Liver (tissue), 7 donors: ENCODE measurements at regions not wholly inside any gene's neighbourhood (a gene's known extent, or its start where the extent isn't known, plus 50 kb on each side); places are given as distances from the start of the nearest gene placed in this dataset.

Experiments used
- DNase-seq: peaks from one replicate; pipeline ENCODE4 v3.0.0-alpha.2; 2017; ENCODE audit warnings: low spot score
- H3K27ac ChIP-seq, 2 donors: one replicate each; pipeline ENCODE4 v1.7.0; 2013; ENCODE audit warnings: inconsistent platforms in 2 of 2, low read length in 2 of 2, control low read depth in 1 of 2, low read depth in 1 of 2, mild to moderate bottlenecking in 1 of 2
- H3K27me3 ChIP-seq, 4 donors: one replicate each; pipeline versions ENCODE4 v1.6.1 to v1.7.0; 2013; ENCODE audit warnings: low read length in 3 of 4, inconsistent platforms in 1 of 4, mild to moderate bottlenecking in 1 of 4, moderate library complexity in 1 of 4; ENCODE audit not compliant: control insufficient read depth in 4 of 4, insufficient read depth in 4 of 4
- H3K36me3 ChIP-seq, 4 donors: one replicate each; pipeline versions ENCODE4 v1.6.1 to v1.7.0; 2013; ENCODE audit warnings: low read length in 3 of 4, mild to moderate bottlenecking in 3 of 4, low read depth in 1 of 4, moderate library complexity in 1 of 4; ENCODE audit not compliant: control insufficient read depth in 4 of 4, insufficient read depth in 3 of 4
- H3K4me1 ChIP-seq, 4 donors: one replicate each; pipeline versions ENCODE4 v1.6.1 to v1.7.0; 2013; ENCODE audit warnings: low read length in 3 of 4, mild to moderate bottlenecking in 3 of 4, moderate library complexity in 1 of 4; ENCODE audit not compliant: control insufficient read depth in 4 of 4, insufficient read depth in 4 of 4
- H3K4me3 ChIP-seq, 3 donors: one replicate each; pipeline versions ENCODE4 v1.6.1 to v1.7.0; 2013; ENCODE audit warnings: low read length in 3 of 3, control low read depth in 1 of 3, low read depth in 1 of 3, mild to moderate bottlenecking in 1 of 3
- H3K9ac ChIP-seq, 2 donors: one replicate each; pipeline ENCODE4 v1.7.0; 2013; ENCODE audit warnings: low read length in 2 of 2, mild to moderate bottlenecking in 2 of 2, moderate library complexity in 2 of 2, control low read depth in 1 of 2, low read depth in 1 of 2
- H3K9me3 ChIP-seq, 4 donors: one replicate each; pipeline versions ENCODE4 v1.6.1 to v1.7.0; 2013; ENCODE audit warnings: low read length in 3 of 4; ENCODE audit not compliant: control insufficient read depth in 4 of 4
- EGR1 ChIP-seq, 2 donors: IDR thresholded peaks; 2 replicates each; pipeline ENCODE4 v1.6.1; 2016 to 2018; ENCODE audit warnings: antibody characterized with exemption in 2 of 2, low read depth in 2 of 2
- FOXA2 ChIP-seq: IDR thresholded peaks from 2 replicates; pipeline ENCODE4 v1.6.1; 2016; ENCODE audit warnings: antibody characterized with exemption
- GABPA ChIP-seq, 2 donors: IDR thresholded peaks in 1 of 2; conservative IDR thresholded peaks in 1 of 2; 2 replicates each; pipeline ENCODE4 v1.6.1; 2016; ENCODE audit warnings: antibody characterized with exemption in 2 of 2, mild to moderate bottlenecking in 1 of 2, moderate library complexity in 1 of 2
- HNF4G ChIP-seq: IDR thresholded peaks from 2 replicates; pipeline ENCODE4 v1.6.1; 2016; ENCODE audit warnings: antibody characterized with exemption
- JUND ChIP-seq, 2 donors: IDR thresholded peaks; 2 replicates each; pipeline ENCODE4 v1.6.1; 2016; ENCODE audit warnings: antibody characterized with exemption in 2 of 2
- NR2F2 ChIP-seq: IDR thresholded peaks from 2 replicates; pipeline ENCODE4 v1.6.1; 2016; ENCODE audit warnings: antibody characterized with exemption
- RAD21 ChIP-seq, 2 donors: IDR thresholded peaks; 2 replicates each; pipeline ENCODE4 v1.6.1; 2016; ENCODE audit warnings: antibody characterized with exemption in 2 of 2, mild to moderate bottlenecking in 2 of 2
- RXRA ChIP-seq, 2 donors: IDR thresholded peaks; 2 replicates each; pipeline ENCODE4 v1.6.1; 2017 to 2018; ENCODE audit warnings: antibody characterized with exemption in 2 of 2, mild to moderate bottlenecking in 1 of 2
- SP1 ChIP-seq: IDR thresholded peaks from 2 replicates; pipeline ENCODE4 v1.6.1; 2018; ENCODE audit warnings: antibody characterized with exemption, mild to moderate bottlenecking
- TAF1 ChIP-seq: conservative IDR thresholded peaks from 2 replicates; pipeline ENCODE4 v1.6.1; 2016; ENCODE audit warnings: antibody characterized with exemption, mild to moderate bottlenecking
- YY1 ChIP-seq: IDR thresholded peaks from 2 replicates; pipeline ENCODE4 v1.6.1; 2016; ENCODE audit warnings: antibody characterized with exemption, mild to moderate bottlenecking
- WGBS: extraction: QIAGEN DNeasy Blood & Tissue Kit; methylation state at CpG from one replicate; pipeline ENCODE4 v1.1.7; 2013; 5-methylcytosine and 5-hydroxymethylcytosine counted together
- TF ChIP-seq, protein P1 (sequence below): IDR thresholded peaks from 2 replicates; pipeline ENCODE4 v1.6.1; 2016; ENCODE audit warnings: antibody characterized with exemption
- TF ChIP-seq, protein P2 (sequence below): IDR thresholded peaks from 2 replicates; pipeline ENCODE4 v1.6.1; 2016; ENCODE audit warnings: antibody characterized with exemption
- TF ChIP-seq, protein P3 (sequence below): IDR thresholded peaks from 2 replicates; pipeline ENCODE4 v1.6.1; 2016; ENCODE audit warnings: antibody characterized with exemption
- donor health status: healthy.
- donor health status: healthy.
- donor health status: healthy.
- donor health status: healthy.

DNA sequence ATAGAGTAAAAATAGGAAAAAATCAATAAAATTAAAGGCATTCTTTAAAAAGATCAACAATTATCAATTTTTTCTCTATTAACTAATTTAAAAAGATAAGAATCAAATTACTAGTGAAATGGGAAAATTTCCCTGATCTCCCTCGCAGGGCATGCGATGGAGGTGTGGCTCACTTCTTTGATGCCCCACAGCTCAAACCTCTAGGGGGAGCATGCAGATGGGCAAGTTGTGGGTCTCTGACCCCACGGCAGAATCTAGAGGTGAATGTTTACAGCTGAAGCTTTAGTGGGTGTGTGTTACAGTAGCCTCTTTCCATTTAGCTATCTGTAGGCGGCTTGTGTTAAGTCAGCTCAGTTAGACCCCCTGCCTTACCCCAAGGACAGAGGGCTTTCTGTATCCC is 1348.8 kb downstream of the PCDH18 start:
- Histone ChIP-seq H3K9ac (no peak overlapping the region), H3K4me3 (no peak overlapping the region)
- TF ChIP-seq GABPA (IDR thresholded peaks at IDR 0.05 in 1 of 2, conservative IDR thresholded peaks at IDR 0.05 in 1 of 2) (no peak), JUND (IDR thresholded peaks at IDR 0.05) (no peak), TAF1 (no peak), EGR1 (IDR thresholded peaks at IDR 0.05; ENCODE audit: low read depth in 2 of 2) (no peak), HNF4G (no peak), RAD21 (IDR thresholded peaks at IDR 0.05) (no peak), RXRA (IDR thresholded peaks at IDR 0.05) (no peak), SP1 (no peak), YY1 (no peak), FOXA2 (no peak)
- TF ChIP-seq, protein P1, sequence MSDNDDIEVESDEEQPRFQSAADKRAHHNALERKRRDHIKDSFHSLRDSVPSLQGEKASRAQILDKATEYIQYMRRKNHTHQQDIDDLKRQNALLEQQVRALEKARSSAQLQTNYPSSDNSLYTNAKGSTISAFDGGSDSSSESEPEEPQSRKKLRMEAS = no peak
- TF ChIP-seq, protein P2, sequence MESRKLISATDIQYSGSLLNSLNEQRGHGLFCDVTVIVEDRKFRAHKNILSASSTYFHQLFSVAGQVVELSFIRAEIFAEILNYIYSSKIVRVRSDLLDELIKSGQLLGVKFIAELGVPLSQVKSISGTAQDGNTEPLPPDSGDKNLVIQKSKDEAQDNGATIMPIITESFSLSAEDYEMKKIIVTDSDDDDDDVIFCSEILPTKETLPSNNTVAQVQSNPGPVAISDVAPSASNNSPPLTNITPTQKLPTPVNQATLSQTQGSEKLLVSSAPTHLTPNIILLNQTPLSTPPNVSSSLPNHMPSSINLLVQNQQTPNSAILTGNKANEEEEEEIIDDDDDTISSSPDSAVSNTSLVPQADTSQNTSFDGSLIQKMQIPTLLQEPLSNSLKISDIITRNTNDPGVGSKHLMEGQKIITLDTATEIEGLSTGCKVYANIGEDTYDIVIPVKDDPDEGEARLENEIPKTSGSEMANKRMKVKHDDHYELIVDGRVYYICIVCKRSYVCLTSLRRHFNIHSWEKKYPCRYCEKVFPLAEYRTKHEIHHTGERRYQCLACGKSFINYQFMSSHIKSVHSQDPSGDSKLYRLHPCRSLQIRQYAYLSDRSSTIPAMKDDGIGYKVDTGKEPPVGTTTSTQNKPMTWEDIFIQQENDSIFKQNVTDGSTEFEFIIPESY = no peak

DNA sequence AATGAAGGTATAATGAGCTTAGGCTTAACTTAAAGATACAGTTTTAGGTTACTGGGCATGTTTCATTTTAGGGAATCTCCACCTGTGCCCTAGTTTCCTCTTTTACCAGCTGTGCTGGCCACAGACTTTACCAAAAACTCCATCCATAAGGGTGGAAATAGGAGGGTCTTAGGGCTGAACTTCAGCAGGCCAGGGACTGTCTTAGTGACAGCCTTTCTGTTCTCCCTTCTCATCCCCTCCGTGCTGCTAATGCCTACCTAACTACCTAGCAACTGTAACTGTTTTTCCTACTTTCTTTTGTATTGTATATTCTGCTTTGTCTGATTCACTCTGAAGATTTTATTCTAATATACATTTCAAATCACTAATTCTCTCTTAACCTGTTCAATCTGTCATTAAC is 1375.3 kb downstream of the PCDH18 start:
- Histone ChIP-seq H3K27ac (no peak overlapping the region), H3K36me3 (no peaks in the 10 kb centered on the region), H3K27me3 (no peaks in the 10 kb centered on the region), H3K9me3 (peaks cover 0 to 4% (median 2%) of the 10 kb centered on the region in 4 donors), H3K4me1 (no peaks in the 10 kb centered on the region), H3K9ac (no peak overlapping the region), H3K4me3 (no peak overlapping the region)
- WGBS = 55% methylated on average over 1 of the region's 1 CpG
- no peak for DNase-seq
- TF ChIP-seq, protein P2 = no peak
- TF ChIP-seq RAD21 (IDR thresholded peaks at IDR 0.05) = no peak
- TF ChIP-seq, protein P3, sequence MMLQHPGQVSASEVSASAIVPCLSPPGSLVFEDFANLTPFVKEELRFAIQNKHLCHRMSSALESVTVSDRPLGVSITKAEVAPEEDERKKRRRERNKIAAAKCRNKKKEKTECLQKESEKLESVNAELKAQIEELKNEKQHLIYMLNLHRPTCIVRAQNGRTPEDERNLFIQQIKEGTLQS = no peak

More for the DNA sequence above, 1348.8 kb downstream of the PCDH18 start:
- no peak for DNase-seq
- Histone ChIP-seq H3K27me3 (no peaks in the 10 kb centered on the region), H3K9me3 (no peaks in the 10 kb centered on the region), H3K27ac (no peak overlapping the region), H3K36me3 (no peaks in the 10 kb centered on the region), H3K4me1 (no peaks in the 10 kb centered on the region)
- WGBS = 85% methylated on average over 4 of the region's 4 CpGs

DNA sequence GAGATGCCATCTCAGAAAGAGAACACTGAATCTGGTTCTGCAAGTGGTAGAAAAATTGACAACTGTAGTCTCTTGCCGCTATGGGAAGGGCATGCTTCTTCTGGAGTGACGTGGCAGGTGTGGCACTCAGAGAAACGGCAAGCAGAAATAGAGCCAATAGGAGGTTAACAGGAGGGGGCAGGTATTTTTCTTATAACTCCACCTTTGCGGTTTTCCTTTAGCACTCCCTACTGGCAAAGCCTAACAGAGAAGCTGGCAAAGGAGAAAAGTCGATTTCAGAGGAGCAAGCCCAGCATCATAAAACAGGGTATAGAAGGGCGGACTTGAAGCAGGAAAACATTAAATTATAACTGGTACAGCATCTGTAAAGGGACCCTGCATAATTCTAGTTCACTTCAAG is 1382.2 kb downstream of the PCDH18 start:
- TF ChIP-seq NR2F2 = no peak
- Histone ChIP-seq H3K36me3 (no peaks in the 10 kb centered on the region), H3K9me3 (peaks cover 0 to 9% (median 5%) of the 10 kb centered on the region in 4 donors), H3K27ac (no peak overlapping the region), H3K9ac (no peak overlapping the region), H3K27me3 (no peaks in the 10 kb centered on the region), H3K4me3 (no peak overlapping the region), H3K4me1 (no peaks in the 10 kb centered on the region)
- DNase-seq = no peak
- 73% methylated on average over 6 of the region's 6 CpGs for WGBS
